KOPT-K1 (cell line): ENCODE measurements at regions not wholly inside any gene's neighbourhood (a gene's known extent, or its start where the extent isn't known, plus 50 kb on each side); places are given as distances from the start of the nearest gene placed in this dataset.
"Not testable (repeated sequence)": the region's sequence is repeated elsewhere in the genome, so short reads cannot be mapped to it uniquely, and the experiment has no call there.

Source experiments
- H3K27ac ChIP-seq: fragments of 200-600 bp; sonication (generic); 2 replicates; pipeline ENCODE4 v1.5.1; 2016; ENCODE audit warnings: antibody characterized with exemption, mild to moderate bottlenecking, low read depth, low read length; ENCODE audit not compliant: poor library complexity, severe bottlenecking
- H3K36me3 ChIP-seq: fragments of 200-600 bp; sonication (generic); 2 replicates; pipeline ENCODE4 v1.5.1; 2017; ENCODE audit warnings: antibody characterized with exemption, mild to moderate bottlenecking, low read length, moderate library complexity; ENCODE audit not compliant: insufficient read depth
- H3K9me3 ChIP-seq: fragments of 200-600 bp; sonication (generic); 2 replicates; pipeline ENCODE4 v1.5.1; 2017; ENCODE audit warnings: antibody characterized with exemption, low read length, mild to moderate bottlenecking; ENCODE audit not compliant: insufficient read depth, poor library complexity, severe bottlenecking

DNA sequence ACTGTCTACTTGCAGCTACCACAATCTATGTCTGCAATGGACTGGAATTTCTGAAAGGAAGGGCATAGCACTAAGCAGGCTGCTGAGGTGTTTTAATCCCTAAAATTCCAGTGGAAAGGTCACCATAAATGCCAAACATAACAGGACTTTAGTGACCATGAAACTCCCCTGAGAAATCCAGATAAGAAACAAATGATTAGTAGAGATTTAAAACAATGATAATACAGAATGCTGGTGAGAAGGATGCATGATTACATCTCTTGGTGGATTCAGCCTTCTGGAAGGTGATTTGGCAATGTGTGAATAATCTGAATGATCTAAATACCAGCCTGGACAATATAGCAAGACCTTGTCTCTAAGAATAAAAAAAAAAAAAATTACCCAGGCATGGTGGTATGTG is 475.0 kb upstream of the CBLB start:
- Histone ChIP-seq H3K27ac (no peak overlapping the region), H3K9me3 (no peaks in the 10 kb centered on the region)

GRCh38 chr3:106345353-106346027 is 476.7 kb upstream of the CBLB start:
- Histone ChIP-seq H3K9me3 (no peaks in the 10 kb centered on the region), H3K27ac (no peak overlapping the region), H3K36me3 (no peaks in the 10 kb centered on the region)

More for the DNA sequence above, 475.0 kb upstream of the CBLB start:
- H3K36me3 ChIP-seq, result no peaks in the 10 kb centered on the region

- no peak overlapping the region for H3K27ac ChIP-seq
- no peaks in the 10 kb centered on the region for H3K9me3 ChIP-seq
- H3K36me3 ChIP-seq, result no peaks in the 10 kb centered on the region
Observed at GRCh38 chr3:106347350-106347749, 478.5 kb upstream of the CBLB start.

DNA sequence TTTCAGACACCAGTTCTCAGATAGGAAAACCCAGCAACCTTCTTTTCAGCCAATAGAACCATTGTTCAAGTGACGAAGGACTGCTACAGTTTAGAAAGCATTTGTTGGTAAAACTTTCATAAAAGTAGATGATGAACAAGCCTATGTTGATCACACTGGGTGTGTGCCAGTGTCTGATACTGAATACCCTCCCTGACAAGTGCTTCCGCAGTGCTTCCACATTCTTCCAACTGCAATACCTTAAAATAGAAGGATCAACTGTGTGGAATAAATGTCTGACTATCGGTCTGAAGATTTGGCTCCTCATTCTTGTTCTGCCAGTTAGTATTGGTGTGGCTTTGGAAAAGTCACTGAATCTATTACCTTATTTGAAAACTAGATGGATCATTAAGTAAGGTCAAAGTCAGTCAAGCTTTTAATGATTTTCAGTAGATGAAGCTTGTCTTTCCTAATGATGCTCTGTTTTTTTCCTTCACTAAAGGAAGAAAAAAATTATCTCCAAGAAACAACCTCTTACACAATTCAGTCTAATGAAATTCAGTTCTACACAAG is 479.4 kb upstream of the CBLB start:
- H3K9me3 ChIP-seq, result no peaks in the 10 kb centered on the region
- H3K36me3 ChIP-seq, result no peaks in the 10 kb centered on the region
- H3K27ac ChIP-seq, result no peak overlapping the region

DNA sequence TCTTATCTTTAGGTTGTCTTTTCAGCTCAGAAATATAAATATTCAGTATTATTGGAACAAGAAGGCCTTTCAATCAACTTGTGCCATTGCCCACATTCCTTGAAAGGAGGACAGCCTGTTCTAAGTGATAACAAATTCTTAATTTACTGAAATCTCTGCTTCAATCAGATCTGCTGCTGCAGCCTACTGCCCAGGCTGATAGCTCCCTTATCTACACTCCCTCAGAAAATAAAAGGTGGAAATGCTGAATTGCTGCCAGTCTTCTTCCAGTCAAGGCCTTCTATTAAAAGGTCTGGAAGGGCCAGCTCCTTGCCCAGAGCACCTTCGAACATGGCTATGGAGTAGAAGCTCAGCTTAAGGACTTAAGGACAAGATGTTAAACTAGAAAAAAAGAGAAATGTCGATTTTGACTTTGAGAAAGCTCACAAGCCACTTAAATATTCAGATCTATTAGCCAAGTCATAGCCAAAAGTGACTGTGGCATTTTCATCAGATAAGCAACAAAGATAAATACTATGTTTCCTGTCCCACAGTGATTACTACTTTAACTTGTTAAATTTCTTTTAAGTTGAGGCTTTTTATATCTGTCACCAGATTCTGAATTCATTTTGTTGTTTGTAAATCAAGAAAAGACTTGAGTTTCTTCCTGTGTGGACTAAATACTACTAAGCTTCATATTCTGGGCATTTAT is 480.5 kb upstream of the CBLB start:
- Histone ChIP-seq H3K36me3 (no peaks in the 10 kb centered on the region), H3K27ac (no peak overlapping the region), H3K9me3 (no peaks in the 10 kb centered on the region)

- Histone ChIP-seq H3K27ac (no peak overlapping the region), H3K36me3 (no peaks in the 10 kb centered on the region), H3K9me3 (peaks cover 7% of the 10 kb centered on the region)
Observed at GRCh38 chr3:106355873-106356272, 487.1 kb upstream of the CBLB start.

GRCh38 chr3:106359692-106360091 is 490.9 kb upstream of the CBLB start:
- H3K36me3 ChIP-seq, result no peaks in the 10 kb centered on the region
- no peak overlapping the region for H3K27ac ChIP-seq
- peaks cover 15% of the 10 kb centered on the region for H3K9me3 ChIP-seq

DNA sequence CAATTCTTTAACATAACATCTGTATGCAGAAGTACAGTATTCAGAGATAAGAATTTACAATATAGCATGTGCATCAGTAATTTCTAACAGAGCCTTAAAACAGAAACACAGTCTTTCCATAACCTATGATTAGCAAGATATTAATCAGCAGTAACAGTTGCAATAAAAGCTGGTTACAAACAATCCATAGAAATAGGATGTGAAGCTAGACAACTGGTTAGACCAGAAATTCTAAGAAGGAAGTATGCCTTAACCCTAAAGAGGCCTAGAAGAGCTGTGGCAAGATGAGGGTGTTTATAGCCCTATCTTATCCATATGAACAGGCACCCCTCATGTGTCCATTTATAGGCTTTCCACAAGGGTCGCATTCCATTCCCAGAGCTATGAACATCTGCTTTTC is 492.1 kb upstream of the CBLB start:
- H3K36me3 ChIP-seq, H3K27ac ChIP-seq: not testable (repeated sequence)
- peaks cover 15% of the 10 kb centered on the region for H3K9me3 ChIP-seq

GRCh38 chr3:106364477-106364876 is 495.7 kb upstream of the CBLB start:
- Histone ChIP-seq H3K9me3 (peaks cover 8% of the 10 kb centered on the region), H3K27ac (no peak overlapping the region), H3K36me3 (no peaks in the 10 kb centered on the region)

DNA sequence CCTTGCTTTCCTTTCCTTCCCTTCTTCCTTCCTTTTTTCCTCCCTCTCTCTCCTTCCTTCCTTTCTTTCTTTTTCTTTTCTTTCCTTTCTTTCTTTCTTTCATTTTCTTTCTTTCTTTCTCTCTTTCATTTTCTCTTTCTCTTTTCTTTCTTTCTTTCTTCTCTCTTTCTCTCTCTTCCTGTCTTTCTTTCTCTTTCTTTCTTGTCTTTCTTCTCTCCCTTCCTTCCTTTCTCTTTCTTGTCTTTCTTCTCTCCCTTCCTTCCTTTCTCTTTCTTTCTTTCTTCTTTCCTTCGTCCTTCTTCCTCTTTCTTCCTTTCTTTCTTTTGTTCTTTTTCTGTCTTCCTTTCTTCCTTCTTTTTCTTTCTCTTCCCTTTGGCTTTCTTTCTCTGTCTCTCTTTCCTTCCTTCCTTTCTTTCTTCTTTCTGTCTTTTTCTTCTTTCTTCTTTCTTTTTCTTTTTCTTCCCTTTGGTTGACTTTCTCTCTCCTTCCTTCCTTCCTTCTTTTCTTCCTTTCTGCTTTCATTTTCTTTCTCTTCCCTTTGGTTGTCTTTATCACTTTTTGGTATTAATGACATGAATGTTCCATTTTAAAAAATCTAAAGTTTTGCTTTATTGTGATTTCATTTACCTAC is 496.4 kb upstream of the CBLB start:
- H3K27ac ChIP-seq, result no peak overlapping the region
- no peaks in the 10 kb centered on the region for H3K36me3 ChIP-seq
- peaks cover 8% of the 10 kb centered on the region for H3K9me3 ChIP-seq

DNA sequence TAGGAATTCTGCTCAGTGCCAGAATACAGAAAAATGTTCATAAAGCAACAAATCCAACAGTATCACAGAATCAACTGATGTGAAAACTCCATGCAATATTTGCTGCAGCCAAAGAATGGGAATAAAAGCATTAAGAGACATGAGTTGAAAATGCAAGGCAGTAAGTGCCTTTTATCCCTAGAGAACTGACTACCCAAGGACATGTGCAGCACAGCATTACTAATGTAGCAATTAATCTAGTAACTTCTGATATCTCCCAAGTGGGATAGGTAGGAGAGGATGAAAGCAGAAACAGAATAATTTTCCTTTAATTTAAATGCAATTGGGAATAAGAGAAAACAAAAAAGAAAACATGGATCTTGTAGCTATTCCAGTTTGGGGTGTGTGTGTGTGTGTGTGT is 497.5 kb upstream of the CBLB start:
- Histone ChIP-seq H3K27ac (no peak overlapping the region), H3K36me3 (no peaks in the 10 kb centered on the region), H3K9me3 (peaks cover 6% of the 10 kb centered on the region)

DNA sequence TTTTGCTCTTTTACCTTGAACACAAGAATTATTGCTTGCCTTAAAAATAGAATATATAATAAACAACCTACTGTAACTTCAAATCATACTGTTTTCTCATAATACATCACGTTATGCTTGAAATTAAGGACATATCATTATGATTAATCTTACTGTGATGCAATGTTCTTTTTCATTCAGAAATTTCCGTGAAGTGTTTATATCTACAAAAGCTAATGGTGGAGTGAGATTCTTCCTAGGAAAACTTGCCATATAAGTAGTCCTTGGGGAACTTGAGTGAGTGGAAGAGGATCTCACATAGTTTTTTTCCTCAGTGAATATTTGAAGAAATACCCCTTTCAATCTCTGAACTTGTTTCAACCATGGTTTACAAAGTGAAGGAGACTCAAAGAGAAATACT is 498.7 kb upstream of the CBLB start:
- no peaks in the 10 kb centered on the region for H3K36me3 ChIP-seq
- no peaks in the 10 kb centered on the region for H3K9me3 ChIP-seq
- no peak overlapping the region for H3K27ac ChIP-seq

- Histone ChIP-seq H3K27ac (no peak overlapping the region), H3K9me3 (no peaks in the 10 kb centered on the region)
Observed at GRCh38 chr3:106371221-106371970, 502.6 kb upstream of the CBLB start.

GRCh38 chr3:106371971-106372805 is 503.4 kb upstream of the CBLB start:
- Histone ChIP-seq H3K27ac (no peak overlapping the region), H3K36me3 (no peaks in the 10 kb centered on the region), H3K9me3 (no peaks in the 10 kb centered on the region)

More at GRCh38 chr3:106371221-106371970, 502.6 kb upstream of the CBLB start:
- no peaks in the 10 kb centered on the region for H3K36me3 ChIP-seq
